Stimulated activated CD4-positive, alpha-beta T cell treated with anti-CD3 and anti-CD28 coated beads, Interleukin-4, amount 100 ng/mL, for 4 hours (primary cell): ENCODE measurements at regions not wholly inside any gene's neighbourhood (a gene's known extent, or its start where the extent isn't known, plus 50 kb on each side); places are given as distances from the start of the nearest gene placed in this dataset.

Experiments used
- DNase-seq, 2 experiments: peaks; one replicate each; pipeline ENCODE4 v3.0.0-alpha.2; 2020

GRCh38 chr15:69801144-69801543, 296.6 kb downstream of the TLE3 start:
- DNase-seq = no peak

GRCh38 chr15:69802432-69802831, 295.3 kb downstream of the TLE3 start:
- DNase-seq = no peak

- DNase-seq = no peak
These were observed 292.9 kb downstream of the TLE3 start for GRCh38 chr15:69804786-69805185.

GRCh38 chr15:69805248-69805953, 292.3 kb downstream of the TLE3 start:
- no peak for DNase-seq

GRCh38 chr15:69806287-69806915, 291.3 kb downstream of the TLE3 start:
- DNase-seq = no peak

- no peak for DNase-seq
These were observed 290.0 kb downstream of the TLE3 start for GRCh38 chr15:69807721-69808120.

GRCh38 chr15:69808756-69809155, 289.0 kb downstream of the TLE3 start:
- DNase-seq = no peak

GRCh38 chr15:69809421-69809820, 288.3 kb downstream of the TLE3 start:
- no peak for DNase-seq

GRCh38 chr15:69810431-69811354, 287.0 kb downstream of the TLE3 start:
- no peak for DNase-seq

DNA sequence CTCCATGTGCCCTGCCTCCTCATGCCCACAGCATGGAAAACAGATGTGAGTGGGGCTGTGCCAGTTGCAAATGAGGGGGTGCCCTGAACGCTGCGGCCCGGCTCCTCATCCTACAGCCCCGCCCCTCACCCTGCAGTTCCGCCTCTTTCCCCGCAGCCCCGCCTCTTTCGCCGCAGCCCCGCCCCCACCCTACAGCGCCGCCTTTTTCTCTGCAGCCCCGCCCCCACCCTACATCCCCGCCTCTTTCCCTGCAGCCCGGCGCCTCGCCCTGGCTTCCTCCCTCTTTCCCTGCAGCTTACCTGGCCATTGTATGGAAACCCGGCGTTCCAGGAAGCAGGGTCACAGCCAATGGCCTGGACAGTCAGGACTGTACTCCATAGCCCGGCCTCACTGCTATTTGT, 284.9 kb downstream of the TLE3 start:
- DNase-seq = no peak

GRCh38 chr15:69813881-69814280, 283.8 kb downstream of the TLE3 start:
- no peak for DNase-seq

DNA sequence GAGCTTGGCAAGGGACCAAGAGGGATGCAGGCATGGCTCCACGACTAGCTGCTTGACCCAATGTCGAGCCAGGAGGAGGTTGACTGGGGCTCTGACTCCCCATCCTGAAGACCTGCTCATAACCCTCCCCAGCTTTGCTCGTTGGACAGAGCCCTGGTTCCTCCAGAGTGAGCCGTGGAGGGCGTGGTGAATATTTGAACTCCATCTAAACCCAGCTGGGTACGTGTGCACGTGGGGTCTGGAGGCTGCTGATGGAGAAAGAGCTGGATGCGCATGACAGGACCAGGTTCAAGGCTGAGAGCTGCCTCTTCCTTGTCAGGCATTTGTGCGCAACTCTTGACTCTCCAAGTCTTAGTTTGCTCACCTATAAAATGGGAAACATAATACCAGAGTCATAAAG, 282.8 kb downstream of the TLE3 start:
- no peak for DNase-seq

DNA sequence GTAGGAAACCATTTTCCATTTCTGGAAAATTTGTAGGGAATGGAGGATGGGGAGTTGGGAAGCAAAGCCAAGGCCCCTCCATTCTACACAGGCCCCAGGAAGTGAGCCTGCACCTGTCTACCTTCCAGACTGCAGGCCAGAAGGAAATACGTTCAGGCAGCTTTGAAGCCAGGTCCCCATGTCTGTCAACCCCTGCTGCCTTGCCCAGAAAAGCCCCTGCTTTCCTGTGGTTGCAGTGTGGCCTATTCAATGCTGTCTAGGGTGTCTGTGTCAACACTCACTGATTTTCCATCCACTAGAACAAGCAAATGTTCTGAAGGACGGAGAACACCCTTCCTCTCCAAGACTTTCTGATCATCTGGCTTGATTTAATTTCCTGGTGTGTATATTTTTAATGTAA, 281.9 kb downstream of the TLE3 start:
- DNase-seq = no peak

DNA sequence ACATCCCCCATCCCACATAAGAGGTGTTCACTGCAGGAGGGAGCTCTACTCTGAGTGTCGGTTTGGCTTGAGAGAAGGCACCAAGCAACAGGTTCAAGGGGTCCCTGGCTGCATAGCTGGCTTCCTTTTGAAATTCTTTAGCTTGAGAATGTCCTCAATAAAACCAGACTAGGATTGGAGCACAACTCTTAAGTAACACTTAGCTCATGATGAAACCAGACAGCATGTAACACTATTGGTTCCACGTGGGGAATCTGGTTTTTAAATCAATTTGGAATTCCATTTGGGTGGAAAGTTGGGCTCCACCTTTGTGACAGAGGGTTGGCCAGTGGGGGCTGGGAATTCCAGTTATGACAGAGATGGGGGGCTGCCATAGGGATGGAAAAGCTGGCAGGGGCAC, 281.2 kb downstream of the TLE3 start:
- no peak for DNase-seq

- no peak for DNase-seq
These were observed 279.2 kb downstream of the TLE3 start for GRCh38 chr15:69818529-69818928.

GRCh38 chr15:69819371-69819770, 278.3 kb downstream of the TLE3 start:
- DNase-seq = no peak

DNA sequence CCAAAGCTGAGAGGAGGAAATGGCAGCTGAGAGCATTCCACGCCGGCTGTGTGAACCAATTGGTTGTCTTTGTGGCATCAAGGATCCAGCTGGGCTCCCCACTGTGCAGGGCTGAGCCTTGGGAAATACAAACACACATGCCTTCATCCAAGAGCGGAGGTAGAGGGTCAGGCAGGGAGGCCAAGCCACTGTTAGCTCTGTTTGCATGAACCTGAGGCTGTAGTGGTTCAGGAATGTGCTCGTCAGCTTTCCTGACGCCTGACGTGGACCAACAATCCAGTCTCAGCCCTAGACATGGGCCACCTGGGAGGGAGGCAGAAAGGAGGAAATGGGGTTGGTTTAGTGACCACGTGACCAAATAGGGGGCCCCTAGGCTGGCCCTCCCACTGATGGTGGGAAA, 276.9 kb downstream of the TLE3 start:
- DNase-seq = no peak

GRCh38 chr15:69823223-69823907, 274.4 kb downstream of the TLE3 start:
- no peak for DNase-seq

DNA sequence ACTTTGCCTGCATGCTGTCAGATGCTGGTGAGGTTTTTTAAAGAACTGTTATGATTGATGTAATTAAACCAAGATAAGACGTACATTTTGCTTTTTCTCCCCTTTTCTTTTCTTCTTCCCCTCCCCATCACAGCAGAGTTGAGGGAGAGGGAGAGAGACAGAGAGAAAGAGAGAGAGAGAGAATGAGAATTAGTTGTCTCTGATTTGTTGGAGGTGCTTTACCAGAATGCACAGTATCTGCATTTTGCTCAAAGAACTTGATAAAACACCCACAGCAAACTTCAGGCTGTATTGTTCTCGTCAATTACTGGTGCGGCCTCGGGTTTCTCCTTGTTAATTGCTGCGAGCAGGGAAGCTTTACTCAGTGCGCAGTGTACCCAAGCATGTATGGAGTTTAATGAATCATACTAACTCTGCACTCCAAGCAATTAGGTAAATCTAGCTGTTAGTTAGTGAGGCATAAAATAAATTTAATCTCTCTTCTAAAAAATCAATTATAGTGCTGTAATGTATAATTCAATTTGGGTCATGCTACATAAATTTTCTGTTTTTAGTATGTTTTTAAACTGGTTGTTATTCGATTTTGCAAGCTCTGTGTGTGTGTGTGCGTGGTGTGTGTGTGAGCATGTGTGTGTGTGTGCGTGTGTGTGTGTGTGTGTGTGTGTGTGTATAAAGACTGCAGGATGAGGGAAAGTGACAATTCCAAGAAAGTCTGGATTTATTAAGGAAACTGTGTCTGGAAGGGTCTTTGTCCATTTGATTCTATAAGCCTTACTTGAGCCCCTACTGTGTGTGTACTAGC, 273.4 kb downstream of the TLE3 start:
- no peak for DNase-seq

DNA sequence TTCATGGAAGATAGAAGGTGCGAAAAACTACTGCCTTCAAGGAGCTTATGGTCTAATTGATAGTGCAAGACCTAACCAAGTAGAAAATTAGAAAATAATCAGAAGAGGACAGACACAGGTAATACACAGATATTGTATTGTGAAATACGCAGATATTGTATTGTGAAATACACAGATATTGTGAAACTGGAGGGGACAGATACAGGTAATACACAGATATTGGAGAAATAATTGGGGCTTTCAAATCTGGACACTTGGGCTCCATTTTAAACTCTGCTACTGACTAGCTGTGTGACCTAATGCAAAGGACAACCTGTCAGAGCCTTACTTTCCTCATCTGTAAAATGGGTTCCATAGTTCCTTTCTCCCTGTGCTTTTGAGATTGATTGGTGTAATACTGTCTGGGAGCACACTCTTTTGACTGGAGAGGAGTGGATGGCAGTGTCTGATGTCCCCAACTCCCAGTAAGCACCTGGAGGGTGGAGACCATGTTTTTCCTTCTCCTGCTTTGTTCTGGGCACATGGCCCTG, 272.8 kb downstream of the TLE3 start:
- no peak for DNase-seq

DNA sequence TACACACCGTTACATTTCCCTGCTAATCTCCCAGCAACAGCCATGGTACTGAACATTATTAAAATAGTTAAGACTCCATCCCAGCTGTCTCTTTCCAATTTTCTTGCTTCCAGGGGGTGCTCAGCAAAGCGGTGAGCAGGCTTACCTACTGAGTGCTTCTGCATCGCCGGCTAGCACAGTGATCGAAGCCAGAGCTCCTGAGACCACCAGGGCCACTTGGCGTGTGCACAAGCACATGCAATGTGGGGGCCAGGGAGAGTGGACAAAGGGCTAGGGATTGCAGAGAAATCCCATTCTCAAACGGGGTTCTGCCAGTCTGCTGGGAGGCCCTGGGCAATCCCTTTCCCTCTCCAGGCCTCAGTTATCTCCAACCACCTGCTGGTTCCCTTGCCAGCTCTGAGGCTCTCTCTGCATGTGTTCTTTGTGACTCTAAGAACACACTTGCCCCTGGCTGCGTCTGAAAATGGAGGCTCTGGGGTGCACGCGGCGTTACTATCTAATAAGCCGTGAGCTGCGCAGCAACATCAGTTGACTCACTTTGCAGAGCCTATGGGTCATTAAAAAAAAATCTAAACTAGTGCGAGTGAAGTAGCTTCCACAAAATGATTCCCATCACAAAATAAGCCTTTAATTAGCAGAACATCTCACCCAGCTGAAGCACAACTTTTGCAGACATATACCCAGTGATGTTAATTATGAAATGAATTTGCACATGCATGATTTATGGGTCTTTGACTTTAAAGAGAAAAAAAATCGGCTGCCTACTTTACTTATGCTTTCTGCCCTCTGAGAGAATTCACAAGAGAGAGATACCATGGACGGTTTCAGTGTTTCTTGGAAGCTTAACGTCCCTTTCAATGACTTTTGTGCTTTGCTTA, 271.5 kb downstream of the TLE3 start:
- no peak for DNase-seq
